Endodermal cell (in vitro differentiated cells): ENCODE measurements at regions not wholly inside any gene's neighbourhood (a gene's known extent, or its start where the extent isn't known, plus 50 kb on each side); places are given as distances from the start of the nearest gene placed in this dataset.

ENCODE experiments used
- DNase-seq: peaks from one replicate; pipeline ENCODE4 v3.0.0-alpha.2; 2017
- H3K27ac ChIP-seq: 2 replicates; pipeline ENCODE4 v1.5.1; 2013; ENCODE audit warnings: mild to moderate bottlenecking, low read depth, low read length, moderate library complexity
- H3K27me3 ChIP-seq: 2 replicates; pipeline ENCODE4 v1.6.1; 2013; ENCODE audit warnings: mild to moderate bottlenecking, low read length, moderate library complexity; ENCODE audit not compliant: insufficient read depth, control insufficient read depth, poor library complexity, severe bottlenecking
- H3K36me3 ChIP-seq: 2 replicates; pipeline ENCODE4 v1.7.0; 2013; ENCODE audit warnings: mild to moderate bottlenecking, low read length, moderate library complexity; ENCODE audit not compliant: control insufficient read depth, insufficient read depth
- H3K4me1 ChIP-seq: one replicate; pipeline ENCODE4 v1.7.0; 2013; ENCODE audit warnings: low read length; ENCODE audit not compliant: control insufficient read depth, insufficient read depth
- H3K4me3 ChIP-seq: 2 replicates; pipeline ENCODE4 v1.5.1; 2013; ENCODE audit warnings: mild to moderate bottlenecking, low read length, moderate library complexity
- H3K9ac ChIP-seq: 2 replicates; pipeline ENCODE4 v1.6.1; 2013; ENCODE audit warnings: mild to moderate bottlenecking, low read length, moderate library complexity; ENCODE audit not compliant: poor library complexity, severe bottlenecking; ENCODE audit errors: extremely low read depth
- H3K9me3 ChIP-seq: 2 replicates; pipeline ENCODE4 v1.6.1; 2013; ENCODE audit warnings: mild to moderate bottlenecking, low read length, moderate library complexity; ENCODE audit not compliant: control insufficient read depth
- H3K27ac Mint-ChIP-seq: 2 replicates; pipeline ENCODE4 v1.8.0; 2020; ENCODE audit warnings: mixed read lengths
- H3K27me3 Mint-ChIP-seq: 2 replicates; pipeline ENCODE4 v1.8.0; 2021; ENCODE audit warnings: mild to moderate bottlenecking, mixed read lengths; ENCODE audit not compliant: insufficient read depth
- H3K36me3 Mint-ChIP-seq: 2 replicates; pipeline ENCODE4 v1.8.0; 2020; ENCODE audit warnings: low read depth, mixed read lengths
- H3K4me1 Mint-ChIP-seq: 2 replicates; pipeline ENCODE4 v1.8.0; 2020; ENCODE audit warnings: mixed read lengths
- H3K4me3 Mint-ChIP-seq: 2 replicates; pipeline ENCODE4 v1.8.0; 2020; ENCODE audit warnings: mild to moderate bottlenecking, moderate library complexity, mixed read lengths
- H3K9me3 Mint-ChIP-seq: 2 replicates; pipeline ENCODE4 v1.8.0; 2020; ENCODE audit warnings: mild to moderate bottlenecking, mixed read lengths
- CTCF ChIP-seq: fragments of 200-600 bp; sonication (generic); conservative IDR thresholded peaks from 2 replicates; pipeline ENCODE4 v1.5.0; 2021; ENCODE audit warnings: antibody characterized with exemption, mild to moderate bottlenecking
- WGBS, 2 experiments: methylation state at CpG; one replicate each; pipeline versions ENCODE4 v1.1.5 to v1.1.7; 2013; ENCODE audit warnings: missing lambda C conversion rate in 2 of 2, mixed read lengths in 1 of 2; ENCODE audit not compliant: insufficient coverage in 1 of 2, insufficient read length in 1 of 2; 5-methylcytosine and 5-hydroxymethylcytosine counted together

- Histone ChIP-seq H3K36me3 (no peaks in the 10 kb centered on the region), H3K27me3 (peaks cover 8% of the 10 kb centered on the region), H3K27ac (no peak overlapping the region), H3K9ac (no peak overlapping the region), H3K4me3 (no peak overlapping the region), H3K9me3 (peaks cover 6% of the 10 kb centered on the region), H3K4me1 (no peaks in the 10 kb centered on the region)
- TF ChIP-seq CTCF = no peak
- Mint-ChIP-seq H3K27ac (no peak overlapping the region), H3K36me3 (no peaks in the 10 kb centered on the region), H3K4me1 (peaks cover 7% of the 10 kb centered on the region), H3K4me3 (no peak overlapping the region), H3K27me3 (peaks cover 2% of the 10 kb centered on the region), H3K9me3 (peaks cover 5% of the 10 kb centered on the region)
- no peak for DNase-seq
- WGBS, 2 experiments = 94 to 97% methylated on average over 3 of the region's 3 CpGs
Measured at GRCh38 chr12:116644806-116645205, 85.6 kb downstream of the MAP1LC3B2 start.

GRCh38 chr12:116642683-116643082 is 83.5 kb downstream of the MAP1LC3B2 start:
- peaks cover under 1% of the 10 kb centered on the region for H3K27me3 Mint-ChIP-seq
- WGBS, 2 experiments = 60 to 94% methylated on average over 1 to 2 of the region's 2 CpGs
- H3K9me3 Mint-ChIP-seq = peaks cover 5% of the 10 kb centered on the region
- H3K27me3 ChIP-seq = peaks cover 8% of the 10 kb centered on the region
- no peaks in the 10 kb centered on the region for H3K36me3 ChIP-seq
- no peak overlapping the region for H3K4me3 Mint-ChIP-seq
- H3K4me1 ChIP-seq = no peaks in the 10 kb centered on the region
- no peak for TF ChIP-seq CTCF
- H3K36me3 Mint-ChIP-seq = no peaks in the 10 kb centered on the region
- H3K4me1 Mint-ChIP-seq = peaks cover 7% of the 10 kb centered on the region
- H3K27ac Mint-ChIP-seq = no peak overlapping the region
- H3K4me3 ChIP-seq = no peak overlapping the region
- no peak overlapping the region for H3K9ac ChIP-seq
- H3K27ac ChIP-seq = no peak overlapping the region
- no peak for DNase-seq
- H3K9me3 ChIP-seq = peaks cover 6% of the 10 kb centered on the region

GRCh38 chr12:116642106-116642505 is 82.9 kb downstream of the MAP1LC3B2 start:
- no peaks in the 10 kb centered on the region for H3K4me1 ChIP-seq
- H3K27me3 ChIP-seq = peaks cover 2% of the 10 kb centered on the region
- H3K4me1 Mint-ChIP-seq = peaks cover 7% of the 10 kb centered on the region
- H3K27me3 Mint-ChIP-seq = no peaks in the 10 kb centered on the region
- no peak overlapping the region for H3K9ac ChIP-seq
- no peak overlapping the region for H3K4me3 ChIP-seq
- no peak overlapping the region for H3K4me3 Mint-ChIP-seq
- no peak overlapping the region for H3K27ac ChIP-seq
- peaks cover 6% of the 10 kb centered on the region for H3K9me3 ChIP-seq
- no peak overlapping the region for H3K27ac Mint-ChIP-seq
- no peaks in the 10 kb centered on the region for H3K36me3 Mint-ChIP-seq
- 93% methylated on average over 4 of the region's 4 CpGs; no CpG with 5 or more reads in 1 of the 2 experiments for WGBS, 2 experiments
- no peak for TF ChIP-seq CTCF
- no peak for DNase-seq
- H3K9me3 Mint-ChIP-seq = peaks cover 5% of the 10 kb centered on the region
- no peaks in the 10 kb centered on the region for H3K36me3 ChIP-seq
